IMR-90 (cell line): ENCODE measurements at regions not wholly inside any gene's neighbourhood (a gene's known extent, or its start where the extent isn't known, plus 50 kb on each side); places are given as distances from the start of the nearest gene placed in this dataset.

Experiments
- ATAC-seq: fragments of 200-7000 bp; cut with Tn5 transposase; 2 replicates; pipeline ENCODE4 v1.9.1; 2020; ENCODE audit warnings: low read depth, mild to moderate bottlenecking, moderate library complexity
- BruUV-seq: library from RNA; stranded (reverse); fragments of 400-500 nt; replicated peaks from 2 replicates; lab custom pipeline; 2021; lab: Mats Ljungman, UMichigan
- CTCF ChIA-PET: fragments of 300-600 bp; formaldehyde crosslinking; extraction: SDS; loops from one replicate; lab custom pipeline; 2021; ENCODE audit warnings: antibody characterized with exemption; lab: Yijun Ruan, JAX
- POLR2A ChIA-PET: fragments of 300-600 bp; sonication (Branson Sonifier 250); formaldehyde crosslinking; loops from one replicate; lab custom pipeline; 2022; ENCODE audit warnings: antibody characterized with exemption; ENCODE audit not compliant: unreplicated experiment; lab: Charles Lee
- DNase-seq: peaks from one replicate; pipeline ENCODE4 v3.0.0; 2013
- H2AFZ ChIP-seq: replicated peaks from 2 replicates; pipeline ENCODE3; 2013; ENCODE audit warnings: low read length, mild to moderate bottlenecking; ENCODE audit not compliant: poor library complexity
- H2AK5ac ChIP-seq: 2 replicates; pipeline ENCODE4 v1.6.1; 2013; ENCODE audit warnings: low read depth, low read length, inconsistent platforms
- H2AK9ac ChIP-seq: replicated peaks from 2 replicates; pipeline ENCODE3; 2013; ENCODE audit warnings: mild to moderate bottlenecking, low read depth, low read length, moderate library complexity; ENCODE audit not compliant: poor library complexity
- H2BK120ac ChIP-seq: 2 replicates; pipeline ENCODE4 v1.6.1; 2013; ENCODE audit warnings: low read depth, low read length, inconsistent platforms
- H2BK15ac ChIP-seq: 3 replicates; pipeline ENCODE4 v1.6.1; 2013; ENCODE audit warnings: low read depth, low read length, inconsistent platforms
- H2BK20ac ChIP-seq: 2 replicates; pipeline ENCODE4 v1.6.1; 2013; ENCODE audit warnings: low read depth, mild to moderate bottlenecking, inconsistent platforms, low read length, moderate library complexity
- H2BK5ac ChIP-seq: 2 replicates; pipeline ENCODE4 v1.6.1; 2013; ENCODE audit warnings: mild to moderate bottlenecking, low read depth, low read length, inconsistent platforms; ENCODE audit not compliant: poor library complexity, severe bottlenecking
- H3K14ac ChIP-seq: replicated peaks from 2 replicates; pipeline ENCODE4 v1.6.1; 2013; ENCODE audit warnings: low read depth, low read length, inconsistent platforms
- H3K18ac ChIP-seq: 2 replicates; pipeline ENCODE4 v1.6.1; 2013; ENCODE audit warnings: low read depth, low read length, control low read depth
- H3K23ac ChIP-seq: 2 replicates; pipeline ENCODE4 v1.6.1; 2013; ENCODE audit warnings: low read depth, low read length, inconsistent platforms
- H3K27ac ChIP-seq: 2 replicates; pipeline ENCODE4 v1.5.1; 2013; ENCODE audit warnings: mild to moderate bottlenecking, control low read depth, low read length; ENCODE audit not compliant: insufficient read depth
- H3K27me3 ChIP-seq: 2 replicates; pipeline ENCODE4 v1.6.1; 2013; ENCODE audit warnings: low read length; ENCODE audit not compliant: control insufficient read depth, insufficient read depth
- H3K36me3 ChIP-seq: 2 replicates; pipeline ENCODE4 v1.6.1; 2013; ENCODE audit warnings: low read length, mixed read lengths; ENCODE audit not compliant: control insufficient read depth, insufficient read depth
- H3K4ac ChIP-seq: 2 replicates; pipeline ENCODE4 v1.6.1; 2013; ENCODE audit warnings: low read depth, low read length, inconsistent platforms
- H3K4me1 ChIP-seq: 2 replicates; pipeline ENCODE4 v1.6.1; 2013; ENCODE audit warnings: low read length, mixed read lengths; ENCODE audit not compliant: control insufficient read depth, insufficient read depth
- H3K4me2 ChIP-seq: 2 replicates; pipeline ENCODE4 v1.6.1; 2013; ENCODE audit warnings: low read depth, mild to moderate bottlenecking, control low read depth, low read length, moderate library complexity
- H3K4me3 ChIP-seq: 2 replicates; pipeline ENCODE4 v1.5.1; 2013; ENCODE audit warnings: low read depth, mild to moderate bottlenecking, control low read depth, low read length, moderate library complexity; ENCODE audit not compliant: insufficient read depth
- H3K56ac ChIP-seq: 2 replicates; pipeline ENCODE4 v1.6.1; 2013; ENCODE audit warnings: low read length, inconsistent platforms; ENCODE audit not compliant: insufficient read depth; ENCODE audit errors: extremely low read depth
- H3K79me1 ChIP-seq, 2 experiments: 2 replicates each; pipeline ENCODE4 v1.6.1; 2013; ENCODE audit warnings: low read length in 2 of 2, inconsistent platforms in 1 of 2, low read depth in 1 of 2
- H3K9ac ChIP-seq: 2 replicates; pipeline ENCODE4 v1.6.1; 2013; ENCODE audit warnings: low read depth, low read length, control low read depth
- H3K9me1 ChIP-seq: 2 replicates; pipeline ENCODE4 v1.6.1; 2013; ENCODE audit warnings: low read length, inconsistent platforms; ENCODE audit not compliant: insufficient read depth
- H3K9me3 ChIP-seq: 2 replicates; pipeline ENCODE4 v1.6.1; 2013; ENCODE audit warnings: low read length; ENCODE audit not compliant: control insufficient read depth, insufficient read depth
- H4K20me1 ChIP-seq: 2 replicates; pipeline ENCODE4 v1.6.1; 2013; ENCODE audit warnings: low read length, inconsistent platforms; ENCODE audit not compliant: insufficient read depth
- H4K5ac ChIP-seq: 2 replicates; pipeline ENCODE4 v1.6.1; 2013; ENCODE audit warnings: mild to moderate bottlenecking, low read depth, low read length, control low read depth
- H4K8ac ChIP-seq, 2 experiments: 2 replicates each; pipeline ENCODE4 v1.6.1; 2013; ENCODE audit warnings: low read depth in 2 of 2, low read length in 2 of 2, control low read depth in 1 of 2, inconsistent platforms in 1 of 2
- H4K91ac ChIP-seq: 2 replicates; pipeline ENCODE4 v1.6.1; 2013; ENCODE audit warnings: low read depth, low read length, inconsistent platforms; ENCODE audit not compliant: insufficient read depth
- MAFK ChIP-seq: IDR thresholded peaks from 2 replicates; pipeline ENCODE4 v1.6.1; 2012; ENCODE audit warnings: low read depth, low read length, improper control_type of control experiment
- WGBS, 2 experiments: methylation state at CpG; one replicate each; pipeline versions ENCODE4 v1.1.5 to v1.1.7; 2013; ENCODE audit warnings: missing lambda C conversion rate in 2 of 2; ENCODE audit not compliant: insufficient read length in 1 of 2; ENCODE audit errors: extremely low coverage in 2 of 2; 5-methylcytosine and 5-hydroxymethylcytosine counted together
- dilution Hi-C: fragments of 300-500 bp; cut with HindIII; formaldehyde crosslinking; loops from one replicate; pipeline ENCODE4 v1.14.3; 2018; ENCODE audit warnings: low sequenced_read_pairs; ENCODE audit not compliant: unreplicated experiment
- in situ Hi-C: fragments of 300-500 bp; cut with MboI; formaldehyde crosslinking; loops from 3 replicates; pipeline ENCODE4 v1.14.3; 2019; ENCODE audit warnings: low sequenced_read_pairs, inconsistent platforms, mixed read lengths
- intact Hi-C: fragments of 100-400 bp; cut with micrococcal nuclease; formaldehyde crosslinking; loops from 2 replicates; pipeline ENCODE4 v1.10.0; 2022

DNA sequence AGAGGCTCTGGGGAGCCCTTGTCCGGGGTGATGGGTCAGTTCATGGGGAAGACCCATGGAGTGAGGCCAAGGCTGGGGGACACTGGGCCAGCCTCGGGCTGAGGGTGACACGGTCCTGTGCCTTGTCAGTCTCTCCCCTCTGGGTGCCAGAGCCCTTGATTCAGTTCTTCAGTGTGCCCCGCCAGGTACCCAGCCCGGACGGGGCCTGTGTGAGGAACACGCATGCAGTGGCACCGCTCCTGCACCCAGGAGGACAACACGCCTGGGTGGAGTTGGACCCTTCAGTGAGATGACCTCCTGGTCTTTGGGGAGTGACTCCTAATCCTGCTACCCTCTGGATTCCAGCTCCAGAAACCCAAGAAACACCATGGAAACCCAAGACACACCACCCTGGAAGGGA is 264.4 kb downstream of the LOXHD1 start:
- CTCF ChIA-PET = no interaction called here
- Histone ChIP-seq H3K4me2 (no peak overlapping the region), H3K9me1 (no peaks in the 10 kb centered on the region), H3K4ac (no peak overlapping the region), H3K23ac (no peak overlapping the region), H2AK9ac (no peak overlapping the region), H2AK5ac (no peak overlapping the region), H4K20me1 (no peaks in the 10 kb centered on the region), H3K9ac (no peak overlapping the region), H3K14ac (no peak overlapping the region), H3K4me1 (no peaks in the 10 kb centered on the region), H2BK20ac (no peak overlapping the region), H3K36me3 (no peaks in the 10 kb centered on the region), H4K91ac (no peak overlapping the region), H2AFZ (no peak overlapping the region), H3K18ac (no peak overlapping the region), H3K27ac (no peak overlapping the region), H3K56ac (no peak overlapping the region), H3K27me3 (peaks cover 4% of the 10 kb centered on the region), H3K9me3 (no peaks in the 10 kb centered on the region), H2BK15ac (no peak overlapping the region), H4K5ac (no peak overlapping the region), H2BK5ac (no peak overlapping the region), H4K8ac (no peak overlapping the region), H3K79me1 (no peaks in the 10 kb centered on the region), H2BK120ac (no peak overlapping the region), H3K4me3 (no peak overlapping the region)
- POLR2A ChIA-PET = no interaction called here
- DNase-seq = no peak
- no peak for ATAC-seq
- in situ Hi-C loops (no loop called here), intact Hi-C loops (no loop called here), dilution Hi-C loops (no loop called here)
- WGBS, 2 experiments = 71% methylated on average over 3 of the region's 9 CpGs; no CpG with 5 or more reads in 1 of the 2 experiments
- no peak for TF ChIP-seq MAFK
- no TSS peak for BruUV-seq
